ENCODE measurements at regions not wholly inside any gene's neighbourhood (a gene's known extent, or its start where the extent isn't known, plus 50 kb on each side); places are given as distances from the start of the nearest gene placed in this dataset.
"Not testable (repeated sequence)": the region's sequence is repeated elsewhere in the genome, so short reads cannot be mapped to it uniquely, and the experiment has no call there.

- TF ChIP-seq, protein P1, sequence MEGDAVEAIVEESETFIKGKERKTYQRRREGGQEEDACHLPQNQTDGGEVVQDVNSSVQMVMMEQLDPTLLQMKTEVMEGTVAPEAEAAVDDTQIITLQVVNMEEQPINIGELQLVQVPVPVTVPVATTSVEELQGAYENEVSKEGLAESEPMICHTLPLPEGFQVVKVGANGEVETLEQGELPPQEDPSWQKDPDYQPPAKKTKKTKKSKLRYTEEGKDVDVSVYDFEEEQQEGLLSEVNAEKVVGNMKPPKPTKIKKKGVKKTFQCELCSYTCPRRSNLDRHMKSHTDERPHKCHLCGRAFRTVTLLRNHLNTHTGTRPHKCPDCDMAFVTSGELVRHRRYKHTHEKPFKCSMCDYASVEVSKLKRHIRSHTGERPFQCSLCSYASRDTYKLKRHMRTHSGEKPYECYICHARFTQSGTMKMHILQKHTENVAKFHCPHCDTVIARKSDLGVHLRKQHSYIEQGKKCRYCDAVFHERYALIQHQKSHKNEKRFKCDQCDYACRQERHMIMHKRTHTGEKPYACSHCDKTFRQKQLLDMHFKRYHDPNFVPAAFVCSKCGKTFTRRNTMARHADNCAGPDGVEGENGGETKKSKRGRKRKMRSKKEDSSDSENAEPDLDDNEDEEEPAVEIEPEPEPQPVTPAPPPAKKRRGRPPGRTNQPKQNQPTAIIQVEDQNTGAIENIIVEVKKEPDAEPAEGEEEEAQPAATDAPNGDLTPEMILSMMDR (IDR thresholded peaks at IDR 0.05): not testable (repeated sequence)
- not testable (repeated sequence) for TF ChIP-seq POLR2A (IDR thresholded peaks at IDR 0.05)
These were observed 1370.0 kb downstream of the CDH12 start for GRCh38 chr5:21482983-21483650.
